ENCODE measurements at regions not wholly inside any gene's neighbourhood (a gene's known extent, or its start where the extent isn't known, plus 50 kb on each side); places are given as distances from the start of the nearest gene placed in this dataset.

GRCh38 chr4:24213961-24214360, 324.1 kb upstream of the PPARGC1A start:
- DNase-seq (ENCODE audit: extremely low spot score): no peak
- POLR2A ChIA-PET: no interaction called here
- no peak for TF ChIP-seq CTCF (IDR thresholded peaks at IDR 0.05; ENCODE audit: control extremely low read depth, extremely low read depth, low read depth, missing control alignments)
- CTCF ChIA-PET: no interaction called here

GRCh38 chr4:24212642-24213041, 322.8 kb upstream of the PPARGC1A start:
- CTCF ChIA-PET: no interaction called here
- TF ChIP-seq CTCF (IDR thresholded peaks at IDR 0.05; ENCODE audit: control extremely low read depth, extremely low read depth, low read depth, missing control alignments): no peak
- no peak for DNase-seq (ENCODE audit: extremely low spot score)
- POLR2A ChIA-PET: no interaction called here

GRCh38 chr4:24211856-24212255, 322.0 kb upstream of the PPARGC1A start:
- DNase-seq (ENCODE audit: extremely low spot score): no peak
- CTCF ChIA-PET: no interaction called here

GRCh38 chr4:24210332-24210902, 320.6 kb upstream of the PPARGC1A start:
- POLR2A ChIA-PET: no interaction called here
- TF ChIP-seq CTCF (IDR thresholded peaks at IDR 0.05; ENCODE audit: control extremely low read depth, extremely low read depth, low read depth, missing control alignments): no peak
- DNase-seq (ENCODE audit: extremely low spot score): no peak
- CTCF ChIA-PET: interaction anchor here (0.8 kb wide), 1 partner anchor 13 kb away, joined by 3 read pairs; no protein-coding TSS in a partner anchor

More at GRCh38 chr4:24211856-24212255, 322.0 kb upstream of the PPARGC1A start:
- POLR2A ChIA-PET: no interaction called here
- TF ChIP-seq CTCF (IDR thresholded peaks at IDR 0.05; ENCODE audit: control extremely low read depth, extremely low read depth, low read depth, missing control alignments): no peak

- CTCF ChIA-PET: interaction anchor here (0.8 kb wide), 1 partner anchor 12 kb away, joined by 3 read pairs; no protein-coding TSS in a partner anchor
- POLR2A ChIA-PET: no interaction called here
These were observed 320.1 kb upstream of the PPARGC1A start for GRCh38 chr4:24209906-24210305.

GRCh38 chr4:24209131-24209530, 319.3 kb upstream of the PPARGC1A start:
- TF ChIP-seq CTCF (IDR thresholded peaks at IDR 0.05; ENCODE audit: control extremely low read depth, extremely low read depth, low read depth, missing control alignments): no peak
- POLR2A ChIA-PET: no interaction called here
- CTCF ChIA-PET: no interaction called here
- DNase-seq (ENCODE audit: extremely low spot score): no peak

More at GRCh38 chr4:24209906-24210305, 320.1 kb upstream of the PPARGC1A start:
- TF ChIP-seq CTCF (IDR thresholded peaks at IDR 0.05; ENCODE audit: control extremely low read depth, extremely low read depth, low read depth, missing control alignments): no peak
- DNase-seq (ENCODE audit: extremely low spot score): no peak
